H1 (cell line): ENCODE measurements at regions not wholly inside any gene's neighbourhood (a gene's known extent, or its start where the extent isn't known, plus 50 kb on each side); places are given as distances from the start of the nearest gene placed in this dataset.

Experiments
- CTCF ChIA-PET: fragments of 300-600 bp; sonication (Branson Sonifier 250); formaldehyde crosslinking; loops from one replicate; lab custom pipeline; 2021; ENCODE audit not compliant: partially characterized antibody; lab: Charles Lee
- POLR2A ChIA-PET: fragments of 300-600 bp; sonication (Branson Sonifier 250); formaldehyde crosslinking; loops from one replicate; lab custom pipeline; 2021; ENCODE audit warnings: inconsistent platforms; ENCODE audit not compliant: partially characterized antibody; lab: Charles Lee
- DNase-seq, 2 experiments: peaks; one replicate each; pipeline versions ENCODE4 v3.0.0 to v3.0.0-alpha.2; 2010 to 2022; ENCODE audit warnings: low spot score in 2 of 2, low read depth in 1 of 2, mixed read lengths in 1 of 2
- FAIRE-seq: peaks from 2 replicates; lab custom pipeline; 2011; peaks lifted over from hg19 to GRCh38; lab: Jason Lieb, UNC
- H2AFZ ChIP-seq: 2 replicates; pipeline ENCODE4 v1.8.1; 2012; ENCODE audit warnings: low read length, inconsistent platforms
- H2AK5ac ChIP-seq: 2 replicates; pipeline ENCODE4 v1.6.1; 2013; ENCODE audit warnings: low read depth, low read length
- H2BK120ac ChIP-seq: replicated peaks from 2 replicates; pipeline ENCODE3; 2013; ENCODE audit warnings: low read depth, low read length, inconsistent platforms
- H2BK12ac ChIP-seq: 2 replicates; pipeline ENCODE4 v1.6.1; 2013; ENCODE audit warnings: low read depth, low read length
- H2BK15ac ChIP-seq: 2 replicates; pipeline ENCODE4 v1.6.1; 2013; ENCODE audit warnings: low read length
- H2BK20ac ChIP-seq: 2 replicates; pipeline ENCODE4 v1.6.1; 2013; ENCODE audit warnings: low read length
- H2BK5ac ChIP-seq: 2 replicates; pipeline ENCODE4 v1.6.1; 2013; ENCODE audit warnings: low read depth, low read length
- H3K14ac ChIP-seq: 2 replicates; pipeline ENCODE4 v1.6.1; 2013; ENCODE audit warnings: inconsistent platforms; ENCODE audit not compliant: insufficient read length
- H3K18ac ChIP-seq: 2 replicates; pipeline ENCODE4 v1.6.1; 2013; ENCODE audit warnings: low read length; ENCODE audit errors: extremely low read depth
- H3K23ac ChIP-seq: 2 replicates; pipeline ENCODE4 v1.6.1; 2013; ENCODE audit warnings: inconsistent platforms; ENCODE audit not compliant: insufficient read length
- H3K23me2 ChIP-seq: 2 replicates; pipeline ENCODE4 v1.6.1; 2013; ENCODE audit warnings: low read depth, low read length
- H3K27ac ChIP-seq: 2 replicates; pipeline ENCODE4 v1.6.1; 2011; ENCODE audit warnings: low read depth, low read length, inconsistent platforms
- H3K27me3 ChIP-seq, 4 experiments: replicated peaks in 1 of 4; 1 replicate in 1 of 4; 2 replicates in 3 of 4; pipeline versions ENCODE4 v1.6.1 to v1.8.1; 2011 to 2013; ENCODE audit warnings: low read length in 3 of 4, mild to moderate bottlenecking in 3 of 4, inconsistent platforms in 2 of 4, mixed read lengths in 2 of 4, moderate library complexity in 1 of 4; ENCODE audit not compliant: control insufficient read depth in 3 of 4, insufficient read depth in 3 of 4; ENCODE audit errors: extremely low read depth in 1 of 4
- H3K36me3 ChIP-seq, 4 experiments: 2 replicates each; pipeline versions ENCODE4 v1.6.1 to v1.8.1; 2011 to 2013; ENCODE audit warnings: mild to moderate bottlenecking in 4 of 4, low read length in 3 of 4, moderate library complexity in 2 of 4, control low read depth in 1 of 4, inconsistent platforms in 1 of 4; ENCODE audit not compliant: insufficient read depth in 4 of 4, control insufficient read depth in 2 of 4
- H3K4ac ChIP-seq: replicated peaks from 2 replicates; pipeline ENCODE3; 2013; ENCODE audit warnings: low read length, low read depth, mixed read lengths, inconsistent platforms; ENCODE audit not compliant: insufficient read length
- H3K4me1 ChIP-seq, 4 experiments: replicated peaks in 1 of 4; 1 replicate in 1 of 4; 2 replicates in 3 of 4; pipeline versions ENCODE4 v1.6.1 to v1.8.1; 2011 to 2013; ENCODE audit warnings: low read length in 3 of 4, inconsistent platforms in 2 of 4, mixed read lengths in 1 of 4; ENCODE audit not compliant: insufficient read depth in 4 of 4, control insufficient read depth in 3 of 4
- H3K4me2 ChIP-seq, 2 experiments: 2 replicates each; pipeline versions ENCODE4 v1.6.1 to v1.8.1; 2011 to 2013; ENCODE audit warnings: low read depth in 2 of 2, low read length in 2 of 2, control low read depth in 1 of 2, inconsistent platforms in 1 of 2, mild to moderate bottlenecking in 1 of 2; ENCODE audit not compliant: insufficient read depth in 1 of 2
- H3K4me3 ChIP-seq, 4 experiments: fragments of 200-600, 300-600 bp in 1 of 4; sonication (generic), shearing (Covaris generic), sonication (Bioruptor Twin) in 1 of 4; 2 replicates each; pipeline versions ENCODE4 v1.5.1 to v1.8.1; 2011 to 2016; ENCODE audit warnings: low read length in 4 of 4, low read depth in 3 of 4, control low read depth in 2 of 4, inconsistent platforms in 2 of 4, mild to moderate bottlenecking in 2 of 4, mixed read lengths in 1 of 4, moderate library complexity in 1 of 4; ENCODE audit not compliant: insufficient read depth in 2 of 4; ENCODE audit errors: extremely low read depth in 1 of 4
- H3K56ac ChIP-seq: replicated peaks from 2 replicates; pipeline ENCODE3; 2013; ENCODE audit warnings: low read depth, mild to moderate bottlenecking, mixed read lengths, low read length, inconsistent platforms; ENCODE audit not compliant: insufficient read length
- H3K79me1 ChIP-seq: 2 replicates; pipeline ENCODE4 v1.6.1; 2013; ENCODE audit warnings: low read depth, low read length, control low read depth
- H3K79me2 ChIP-seq, 2 experiments: 2 replicates each; pipeline versions ENCODE4 v1.6.1 to v1.8.1; 2012 to 2013; ENCODE audit warnings: low read length in 2 of 2, mild to moderate bottlenecking in 2 of 2, inconsistent platforms in 1 of 2; ENCODE audit not compliant: insufficient read depth in 2 of 2, control insufficient read depth in 1 of 2
- H3K9ac ChIP-seq, 4 experiments: replicated peaks in 1 of 4; 1 replicate in 1 of 4; 2 replicates in 3 of 4; pipeline versions ENCODE4 v1.6.1 to v1.8.1; 2011 to 2013; ENCODE audit warnings: low read depth in 3 of 4, low read length in 3 of 4, control low read depth in 2 of 4, mild to moderate bottlenecking in 2 of 4, moderate library complexity in 2 of 4, inconsistent platforms in 1 of 4; ENCODE audit errors: extremely low read depth in 1 of 4
- H3K9me3 ChIP-seq, 2 experiments: 2 replicates each; pipeline versions ENCODE4 v1.6.1 to v1.8.1; 2012 to 2013; ENCODE audit warnings: mild to moderate bottlenecking in 2 of 2, moderate library complexity in 2 of 2, control low read depth in 1 of 2, inconsistent platforms in 1 of 2, low read depth in 1 of 2, low read length in 1 of 2, mixed read lengths in 1 of 2; ENCODE audit not compliant: insufficient read depth in 2 of 2
- H4K20me1 ChIP-seq, 2 experiments: replicated peaks in 1 of 2; 2 replicates each; pipeline versions ENCODE3 to v1.8.1; 2011 to 2013; ENCODE audit warnings: inconsistent platforms in 2 of 2, low read length in 2 of 2, mild to moderate bottlenecking in 1 of 2; ENCODE audit not compliant: insufficient read depth in 2 of 2, control insufficient read depth in 1 of 2
- H4K5ac ChIP-seq: 2 replicates; pipeline ENCODE4 v1.6.1; 2013; ENCODE audit warnings: low read length, low read depth, mixed read lengths, inconsistent platforms; ENCODE audit not compliant: insufficient read length
- H4K8ac ChIP-seq: 2 replicates; pipeline ENCODE4 v1.8.0; 2013; ENCODE audit warnings: mild to moderate bottlenecking, moderate library complexity, low read length, inconsistent platforms; ENCODE audit not compliant: insufficient read depth; ENCODE audit errors: extremely low read depth
- H4K91ac ChIP-seq: replicated peaks from 2 replicates; pipeline ENCODE3; 2013; ENCODE audit warnings: low read length, mixed read lengths, inconsistent platforms; ENCODE audit not compliant: insufficient read length
- CEBPB ChIP-seq: IDR thresholded peaks from 2 replicates; pipeline ENCODE4 v1.6.1; 2012; ENCODE audit warnings: low read depth, low read length
- GABPA ChIP-seq: IDR thresholded peaks from 2 replicates; pipeline ENCODE4 v1.6.1; 2011; ENCODE audit warnings: mild to moderate bottlenecking, low read length, moderate library complexity, borderline replicate concordance; ENCODE audit not compliant: insufficient read depth
- HDAC6 ChIP-seq: IDR thresholded peaks from one replicate; pipeline ENCODE4 v1.7.1; 2012; ENCODE audit warnings: low read depth, mild to moderate bottlenecking, inconsistent platforms, low read length, moderate library complexity
- JUN ChIP-seq: IDR thresholded peaks from 2 replicates; pipeline ENCODE4 v1.6.1; 2011; ENCODE audit warnings: low read depth, mild to moderate bottlenecking, improper control_type of control experiment, low read length
- JUND ChIP-seq: IDR thresholded peaks from 2 replicates; pipeline ENCODE4 v1.6.1; 2011; ENCODE audit warnings: mild to moderate bottlenecking, improper control_type of control experiment, low read length
- KDM4A ChIP-seq: IDR thresholded peaks from one replicate; pipeline ENCODE4 v1.7.1; 2012; ENCODE audit warnings: low read depth, mild to moderate bottlenecking, moderate library complexity, low read length, inconsistent platforms; ENCODE audit not compliant: severe bottlenecking
- RAD21 ChIP-seq, 2 experiments: IDR thresholded peaks in 1 of 2; conservative IDR thresholded peaks in 1 of 2; 2 replicates each; pipeline ENCODE4 v1.6.1; 2011; ENCODE audit warnings: low read depth in 2 of 2, low read length in 2 of 2, improper control_type of control experiment in 1 of 2, inconsistent platforms in 1 of 2, mild to moderate bottlenecking in 1 of 2, moderate library complexity in 1 of 2
- RBBP5 ChIP-seq: IDR thresholded peaks from 2 replicates; pipeline ENCODE4 v1.7.1; 2012; ENCODE audit warnings: low read depth, mild to moderate bottlenecking, inconsistent platforms, low read length, moderate library complexity, borderline replicate concordance
- RNF2 ChIP-seq: fragments of 200-900, 300-1000 bp; sonication (generic); IDR thresholded peaks from 2 replicates; pipeline ENCODE4 v1.7.1; 2016; ENCODE audit warnings: borderline replicate concordance, low read depth, mild to moderate bottlenecking, antibody characterized with exemption, low read length; ENCODE audit not compliant: poor library complexity, severe bottlenecking; ENCODE audit errors: missing control alignments
- SP4 ChIP-seq: IDR thresholded peaks from 2 replicates; pipeline ENCODE4 v1.6.1; 2012; ENCODE audit warnings: low read length, inconsistent platforms
- SUZ12 ChIP-seq: fragments of 200-600 bp; sonication (generic); IDR thresholded peaks from 2 replicates; pipeline ENCODE4 v1.6.1; 2012; ENCODE audit warnings: mild to moderate bottlenecking, inconsistent platforms, low read length, moderate library complexity, mixed read lengths
- TAF7 ChIP-seq: optimal IDR thresholded peaks from 2 replicates; pipeline ENCODE3; 2011; ENCODE audit warnings: low read depth, mild to moderate bottlenecking, inconsistent platforms, low read length, moderate library complexity, borderline replicate concordance
- TEAD4 ChIP-seq: IDR thresholded peaks from 2 replicates; pipeline ENCODE4 v1.6.1; 2012; ENCODE audit warnings: low read depth, low read length, inconsistent platforms, mixed read lengths
- ZNF274 ChIP-seq: IDR thresholded peaks from 2 replicates; pipeline ENCODE4 v1.7.0; 2012; ENCODE audit warnings: low read length, borderline replicate concordance; ENCODE audit errors: extremely low read depth
- WGBS, 2 experiments: shearing (Covaris generic) in 1 of 2; methylation state at CpG; one replicate each; pipeline versions ENCODE4 v1.1.6 to v1.1.7; 2013 to 2015; ENCODE audit warnings: low lambda C conversion rate in 2 of 2, mixed read lengths in 2 of 2, inconsistent platforms in 1 of 2, low coverage in 1 of 2, missing lambda C conversion rate in 1 of 2; ENCODE audit not compliant: insufficient replicate concordance in 2 of 2, insufficient coverage in 1 of 2, insufficient read length in 1 of 2; ENCODE audit errors: extremely low coverage in 1 of 2, missing lambda C conversion rate in 1 of 2; 5-methylcytosine and 5-hydroxymethylcytosine counted together

DNA sequence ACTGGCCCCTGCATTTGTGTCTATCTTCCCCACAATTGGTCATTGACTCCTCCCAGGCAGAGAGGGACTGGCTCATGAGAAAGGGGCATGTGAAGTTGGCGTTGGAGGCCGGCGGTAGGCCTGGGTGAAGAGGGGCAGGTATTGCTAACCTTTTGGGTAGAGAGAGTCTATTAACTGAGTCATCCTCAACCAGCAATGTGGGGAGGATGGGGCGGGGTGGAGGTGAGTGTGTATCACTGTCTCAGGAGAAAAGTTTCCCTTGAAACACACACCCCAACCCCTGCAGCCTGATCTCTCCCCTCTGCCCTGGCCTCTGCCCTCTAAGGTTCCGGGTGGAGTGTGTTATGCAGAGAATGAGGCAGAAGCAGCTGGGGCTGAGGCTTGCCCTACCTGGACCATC, 60.1 kb upstream of the PHF21B start:
- CTCF ChIA-PET, result no interaction called here
- H3K4me1 ChIP-seq, result peaks cover 7 to 17% (median 12%) of the 10 kb centered on the region in 4 experiments
- no peak overlapping the region for H4K5ac ChIP-seq
- no peaks in the 10 kb centered on the region for H3K79me2 ChIP-seq
- FAIRE-seq, result no peak
- no peak overlapping the region for H3K23ac ChIP-seq
- H3K14ac ChIP-seq, result no peak overlapping the region
- no peak for DNase-seq
- no peak overlapping the region for H3K4me3 ChIP-seq
- no peaks in the 10 kb centered on the region for H3K36me3 ChIP-seq
- no peak overlapping the region for H2BK5ac ChIP-seq
- H4K8ac ChIP-seq, result no peak overlapping the region
- H3K9ac ChIP-seq, result no peak overlapping the region
- no peak overlapping the region; the same call in 1 of the 2 replicates for H2BK12ac ChIP-seq
- 0 out of 2 replicates have a peak overlapping the region, but pooled peaks have one; percentile 65 for H2AK5ac ChIP-seq
- no peaks in the 10 kb centered on the region; a peak in 1 of 4 replicates for H3K9me3 ChIP-seq
- H2BK20ac ChIP-seq, result no peak overlapping the region; the same call in 1 of the 2 replicates
- H4K91ac ChIP-seq, result peak overlapping the region; percentile 22
- 92% methylated on average over 5 of the region's 5 CpGs; no CpG with 5 or more reads in 1 of the 2 experiments for WGBS, 2 experiments
- H3K79me1 ChIP-seq, result no peaks in the 10 kb centered on the region
- H3K27ac ChIP-seq, result no peak overlapping the region
- H4K20me1 ChIP-seq, result no peaks in the 10 kb centered on the region
- POLR2A ChIA-PET, result no interaction called here
- H3K56ac ChIP-seq, result no peak overlapping the region
- no peak overlapping the region for H3K4ac ChIP-seq
- H3K27me3 ChIP-seq, result no peaks in the 10 kb centered on the region; a peak in 2 of 7 replicates
- no peak overlapping the region for H2BK15ac ChIP-seq
- no peak overlapping the region for H2BK120ac ChIP-seq
- no peak overlapping the region for H3K18ac ChIP-seq
- H3K4me2 ChIP-seq, result no peak overlapping the region
- no peak overlapping the region for H2AFZ ChIP-seq
- H3K23me2 ChIP-seq, result peaks cover 2% of the 10 kb centered on the region; the same call in 1 of the 2 replicates
- TF ChIP-seq HDAC6, result no peak
- TF ChIP-seq ZNF274, result no peak
- TF ChIP-seq JUND, result no peak
- no peak for TF ChIP-seq TAF7
- TF ChIP-seq RNF2, result no peak
- no peak for TF ChIP-seq GABPA
- TF ChIP-seq SUZ12, result no peak
- no peak for TF ChIP-seq KDM4A
- no peak for TF ChIP-seq RBBP5
- no peak for TF ChIP-seq RAD21 (IDR thresholded peaks at IDR 0.05 in 1 of 2, conservative IDR thresholded peaks at IDR 0.05 in 1 of 2; ENCODE audit: low read depth in 2 of 2, low read length in 2 of 2)
- no peak for TF ChIP-seq JUN
- TF ChIP-seq TEAD4, result no peak
- no peak for TF ChIP-seq CEBPB
- TF ChIP-seq SP4, result no peak
